SIG-M5 treated with dmso at 0.1 percent for 504 hours (cell line): ENCODE measurements at regions not wholly inside any gene's neighbourhood (a gene's known extent, or its start where the extent isn't known, plus 50 kb on each side); places are given as distances from the start of the nearest gene placed in this dataset.
A peak's percentile ranks its signal among the peaks of the same experiment; 100 is the strongest.

ENCODE experiments used
- DNase-seq: peaks from one replicate; lab custom pipeline; 2025; ENCODE audit not compliant: unreplicated experiment; lab: John Stamatoyannopoulos, UW

GRCh38 chr15:35596285-35596684, 50.3 kb upstream of the DPH6 start:
- DNase-seq = no peak

DNA sequence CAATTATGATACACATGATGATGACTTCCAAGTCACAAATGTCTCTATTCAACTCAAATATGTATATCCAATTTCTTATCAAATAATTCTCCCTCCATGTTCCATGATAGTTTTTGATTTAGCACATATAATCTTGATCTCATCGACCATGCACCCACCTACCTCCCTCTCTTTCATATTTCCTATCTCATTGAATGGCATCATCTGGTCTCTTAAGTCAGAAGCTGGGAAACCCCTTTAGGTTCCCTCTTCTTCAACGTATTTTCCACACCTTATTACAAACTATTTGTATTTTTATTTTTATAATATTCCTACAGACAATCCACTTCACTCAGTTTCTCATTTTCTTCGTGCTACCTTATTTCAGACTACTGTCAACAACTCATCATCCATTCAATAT, 56.9 kb upstream of the DPH6 start:
- DNase-seq = no peak

DNA sequence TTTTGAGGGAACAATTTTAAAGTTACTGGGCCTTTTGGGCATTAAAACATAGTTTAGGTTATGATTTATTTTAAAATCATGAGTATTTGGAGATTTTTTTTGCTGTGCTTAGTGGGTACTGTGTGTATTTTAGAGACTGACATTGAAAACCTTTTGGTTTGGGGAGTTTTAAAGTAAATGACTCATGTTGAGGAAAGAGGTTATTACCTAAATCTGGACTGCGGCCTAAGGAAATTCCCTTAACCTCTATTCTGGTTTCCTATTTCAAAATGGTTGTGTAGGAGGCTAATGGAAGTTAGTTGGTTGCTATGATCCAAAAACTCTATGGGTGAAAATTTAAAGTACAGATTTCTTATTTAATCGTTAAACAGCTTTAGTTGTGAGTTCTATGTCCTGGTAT, 57.3 kb upstream of the DPH6 start:
- no peak for DNase-seq

- no peak for DNase-seq
These were observed 57.9 kb upstream of the DPH6 start for GRCh38 chr15:35603856-35604255.

DNA sequence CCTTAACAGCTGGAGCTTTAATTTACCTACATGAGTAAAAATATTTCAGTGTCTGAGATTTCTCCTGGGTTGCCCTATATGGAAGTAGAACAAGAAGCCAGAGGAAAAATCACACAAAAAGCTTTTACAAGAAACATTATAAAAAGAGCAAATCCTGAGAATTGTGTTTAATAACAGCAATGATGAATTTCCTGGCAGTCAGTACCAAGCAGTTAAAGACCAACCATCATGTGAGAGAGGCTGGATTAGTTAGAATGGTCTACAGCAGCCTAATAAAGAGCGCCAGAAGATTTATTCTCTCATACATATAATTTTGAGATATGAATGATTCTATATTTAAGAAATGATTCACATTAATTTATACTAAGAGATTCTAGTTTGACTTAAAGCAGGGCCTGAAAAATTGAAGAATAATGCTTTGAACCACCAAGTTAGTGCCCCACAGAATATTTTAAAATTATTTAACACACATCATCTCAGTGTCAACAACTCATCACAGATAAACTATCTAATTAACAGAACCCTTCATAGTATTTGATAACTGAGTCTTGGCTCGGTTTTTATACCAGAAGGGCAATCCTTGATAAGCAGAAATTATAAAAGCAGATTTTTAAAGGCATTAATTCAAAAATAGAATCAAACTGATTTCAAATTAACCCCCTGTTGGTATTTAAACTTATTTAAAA, 59.9 kb upstream of the DPH6 start:
- DNase-seq = no peak

DNA sequence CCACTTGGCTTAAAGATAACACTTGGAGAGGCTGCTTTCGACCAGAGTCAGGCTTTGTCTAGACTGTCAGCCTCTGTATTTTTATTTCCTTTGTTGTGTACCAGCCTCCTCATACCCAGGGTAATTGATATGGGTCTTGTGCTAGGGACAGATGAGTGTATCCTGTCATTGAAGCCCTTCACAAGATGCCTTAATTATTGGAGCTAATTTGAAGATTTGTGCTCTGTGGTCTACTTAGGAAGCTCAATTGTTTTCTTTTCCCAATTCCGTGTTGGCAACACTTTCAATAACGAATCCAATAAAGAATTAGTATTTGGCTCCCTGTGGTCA, 60.5 kb upstream of the DPH6 start:
- no peak for DNase-seq

DNA sequence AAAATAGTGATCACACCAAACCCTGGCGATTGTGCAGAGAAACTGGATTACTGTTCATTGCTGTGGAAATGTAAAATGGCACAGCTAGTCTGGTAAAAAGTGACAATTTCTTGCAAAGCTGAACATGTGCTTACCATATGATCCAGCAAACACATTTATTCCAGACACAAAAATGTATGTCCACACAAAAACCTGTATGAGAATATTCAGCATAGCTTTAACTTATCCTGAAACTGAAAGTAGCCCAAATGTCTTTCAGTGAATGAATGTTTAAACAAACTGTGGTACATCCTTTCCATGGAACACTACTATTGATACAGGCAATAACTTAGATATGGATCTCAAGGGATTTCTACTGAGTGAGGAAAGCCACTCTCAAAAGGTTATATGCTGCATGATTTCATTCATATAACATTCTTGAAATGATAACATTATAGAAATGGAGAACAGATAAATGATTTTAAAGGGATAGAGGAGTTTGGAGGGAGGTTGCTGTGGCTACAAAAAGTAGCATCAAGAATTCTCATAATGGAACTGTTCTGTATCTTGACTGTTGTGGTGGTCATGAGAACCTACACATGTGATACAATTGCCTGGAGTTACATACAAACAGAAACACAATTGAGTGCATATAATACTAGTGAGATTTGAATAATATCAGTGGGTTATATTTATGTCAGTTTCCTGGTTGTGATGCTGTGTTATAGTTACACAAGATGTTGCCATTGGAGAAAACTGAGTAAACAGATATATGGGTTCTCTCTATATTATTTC, 70.7 kb upstream of the DPH6 start:
- DNase-seq = no peak

GRCh38 chr15:35618260-35619188, 72.6 kb upstream of the DPH6 start:
- DNase-seq = peak; percentile 1

DNA sequence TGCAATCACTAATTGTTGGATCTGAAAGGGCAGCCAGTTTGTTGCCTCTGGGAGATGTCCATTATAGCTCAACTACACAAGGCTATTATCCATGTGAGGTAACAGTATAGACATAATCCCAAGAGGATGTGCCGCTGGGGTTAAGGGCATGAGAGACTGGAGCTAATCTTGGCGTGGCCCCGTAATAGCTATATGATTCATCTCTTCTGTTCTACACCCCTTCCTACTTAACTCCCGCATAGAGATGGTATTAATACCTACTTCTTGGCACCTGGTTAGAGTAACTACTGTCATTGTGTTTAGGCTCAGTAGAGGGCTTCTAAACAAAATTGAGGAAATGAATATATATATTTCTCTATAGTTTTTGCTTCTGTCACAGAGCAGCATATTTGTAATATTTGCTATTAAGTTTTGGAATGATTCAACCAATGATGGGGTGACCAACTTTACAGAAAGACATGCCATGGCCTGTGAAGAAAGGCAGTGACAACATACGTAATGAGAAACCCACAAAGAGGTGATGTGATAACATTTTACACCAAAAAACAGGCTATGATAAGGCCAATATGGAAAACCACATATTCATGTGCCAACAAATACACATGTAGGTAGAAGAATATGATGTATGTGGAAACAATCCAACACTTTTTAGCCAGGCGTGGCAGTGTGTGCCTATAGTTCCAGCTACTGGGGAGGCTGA, 76.8 kb upstream of the DPH6 start:
- DNase-seq = no peak

DNA sequence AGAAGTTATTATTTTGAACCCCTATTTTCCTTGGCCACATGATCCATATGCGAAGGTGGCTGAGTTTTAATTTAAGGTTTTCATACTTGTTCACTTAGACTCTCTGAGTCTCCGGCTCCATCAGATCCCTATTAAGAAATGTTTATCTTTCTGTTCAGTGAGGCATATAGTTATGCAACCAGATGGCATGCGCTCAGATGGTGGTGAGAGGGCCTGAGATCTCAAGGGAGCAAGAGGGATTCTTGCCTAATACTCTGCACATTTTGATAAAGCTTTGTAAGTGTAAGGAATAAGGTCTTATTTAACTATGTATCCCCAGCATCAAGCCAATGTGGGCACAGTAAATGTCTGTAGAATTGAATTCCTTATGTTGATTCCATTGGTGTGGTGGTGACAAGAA, 78.9 kb upstream of the DPH6 start:
- no peak for DNase-seq

DNA sequence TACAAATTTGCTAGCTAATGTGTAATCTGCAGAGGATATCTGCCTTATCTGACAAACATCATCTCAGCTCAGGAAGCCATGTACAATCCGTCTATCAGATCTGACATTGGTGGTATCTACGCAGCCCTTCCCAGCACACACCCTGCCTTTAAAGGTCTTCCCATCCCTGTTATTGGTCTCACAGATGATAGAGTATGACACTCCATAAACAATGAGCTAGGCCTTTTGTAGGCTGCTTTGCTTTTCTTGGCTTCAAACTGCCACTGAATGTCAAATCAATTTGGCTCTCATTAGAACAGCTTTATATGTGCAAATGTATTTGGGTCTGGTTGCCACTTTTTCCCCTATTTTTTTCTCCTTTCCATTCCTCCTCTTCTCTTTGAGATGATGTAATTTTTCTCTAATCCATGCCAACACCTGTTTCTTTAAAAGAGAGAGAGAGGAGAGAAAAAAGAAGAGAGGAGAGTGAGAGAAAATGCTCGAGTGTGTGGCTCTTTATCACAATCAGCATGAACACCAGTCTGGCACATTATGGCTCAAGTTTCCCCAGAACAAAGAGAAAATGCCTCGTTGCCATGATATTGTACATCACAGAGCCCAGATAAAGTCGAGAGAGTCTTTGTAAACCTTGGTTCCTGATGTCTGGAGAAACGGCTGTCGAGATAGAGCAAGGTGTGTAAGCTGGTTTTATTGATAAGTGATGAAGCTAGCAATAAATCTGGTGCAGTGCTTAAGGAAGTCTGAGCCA, 80.8 kb upstream of the DPH6 start:
- no peak for DNase-seq

- no peak for DNase-seq
These were observed 81.7 kb upstream of the DPH6 start for GRCh38 chr15:35627696-35628095.

- no peak for DNase-seq
These were observed 83.8 kb upstream of the DPH6 start for GRCh38 chr15:35629766-35630165.

DNA sequence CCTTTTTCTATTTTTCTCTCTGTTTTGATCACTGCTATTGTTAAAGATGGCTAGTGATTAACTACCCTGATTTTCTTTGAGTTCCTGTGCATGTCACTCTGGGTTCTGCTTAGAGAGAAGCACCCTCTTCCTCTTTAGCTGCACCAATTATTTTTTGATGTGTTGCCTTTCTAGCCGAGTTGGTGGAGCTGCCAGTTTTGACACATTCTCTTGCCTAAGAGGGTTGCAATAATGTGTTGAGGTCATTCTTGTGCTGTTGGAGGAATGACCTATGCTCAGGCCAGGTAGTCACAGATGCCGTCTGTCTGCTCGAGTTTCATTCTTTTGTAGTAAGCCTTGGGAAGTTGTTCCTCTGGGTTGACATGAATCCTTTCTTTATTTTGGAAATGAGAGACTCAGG, 84.6 kb upstream of the DPH6 start:
- peak; percentile 18 for DNase-seq

GRCh38 chr15:35630985-35631384, 85.0 kb upstream of the DPH6 start:
- DNase-seq = no peak

- DNase-seq = no peak
These were observed 87.7 kb upstream of the DPH6 start for GRCh38 chr15:35633677-35634076.

- DNase-seq = no peak
These were observed 100.8 kb upstream of the DPH6 start for GRCh38 chr15:35646790-35647189.

GRCh38 chr15:35647303-35647702, 101.3 kb upstream of the DPH6 start:
- DNase-seq = no peak

DNA sequence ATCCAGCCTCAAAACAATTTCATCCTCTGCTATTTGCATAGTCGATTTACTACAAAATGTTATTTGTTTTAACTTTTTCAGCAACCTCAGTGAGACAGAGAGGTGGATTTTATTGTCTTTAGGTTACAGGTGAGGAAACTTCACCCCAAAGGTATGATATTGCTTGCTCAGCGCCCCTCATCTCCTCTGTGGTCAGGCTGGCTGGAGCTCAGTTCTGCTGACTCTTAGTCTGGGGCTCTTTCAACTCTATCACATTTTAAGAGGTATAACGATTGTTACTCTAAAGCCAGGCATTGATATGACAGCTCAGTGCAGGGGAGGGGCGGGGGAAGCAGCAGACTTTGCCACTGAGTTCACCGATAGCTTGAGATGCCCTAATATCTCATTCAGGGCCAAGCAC, 103.0 kb upstream of the DPH6 start:
- no peak for DNase-seq

DNA sequence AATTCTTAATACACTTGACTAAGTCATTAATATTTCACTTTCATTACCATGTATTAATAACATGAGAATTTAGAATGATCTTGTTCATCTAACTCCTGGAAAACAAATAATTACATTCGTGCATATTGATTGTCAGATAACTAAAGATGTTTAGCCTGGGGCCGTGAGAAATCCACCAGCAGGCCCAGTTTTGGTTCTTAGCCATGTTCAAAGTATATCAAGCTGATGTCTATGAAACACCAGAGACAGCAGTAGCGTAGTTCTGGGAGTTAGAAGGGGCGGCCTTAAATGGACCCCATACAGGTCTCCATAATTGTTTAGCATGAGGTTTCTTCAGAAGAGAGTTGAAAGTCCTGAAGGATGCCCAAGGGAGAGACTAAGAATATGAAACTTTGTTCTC, 103.6 kb upstream of the DPH6 start:
- no peak for DNase-seq

- no peak for DNase-seq
These were observed 108.4 kb upstream of the DPH6 start for GRCh38 chr15:35654332-35654731.
